Activated CD8-positive, alpha-beta memory T cell treated with anti-CD3 and anti-CD28 coated beads, Interleukin-2, amount 50 U/mL, for 1 hour (primary cell): ENCODE measurements at regions not wholly inside any gene's neighbourhood (a gene's known extent, or its start where the extent isn't known, plus 50 kb on each side); places are given as distances from the start of the nearest gene placed in this dataset.

Source experiments
- DNase-seq: peaks from one replicate; pipeline ENCODE4 v3.0.0-alpha.2; 2020; ENCODE audit errors: extremely low read depth

DNA sequence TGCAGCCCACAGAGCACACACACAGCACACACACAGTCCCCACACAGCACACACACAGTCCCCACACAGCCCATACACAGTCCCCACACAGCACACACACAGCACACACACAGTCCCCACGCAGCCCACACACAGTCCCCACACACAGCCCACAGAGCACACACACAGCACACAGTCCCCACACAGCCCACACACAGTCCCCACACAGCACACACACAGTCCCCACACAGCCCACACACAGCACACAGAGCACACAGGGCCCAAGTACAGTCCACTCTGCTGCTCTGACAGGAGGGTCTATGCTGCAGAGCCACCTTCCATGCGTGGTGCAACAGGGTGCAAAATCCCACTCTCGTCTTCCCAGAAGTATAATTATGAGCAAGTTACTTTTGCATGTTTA lies 240.5 kb upstream of the SALL3 start:
- DNase-seq = no peak

DNA sequence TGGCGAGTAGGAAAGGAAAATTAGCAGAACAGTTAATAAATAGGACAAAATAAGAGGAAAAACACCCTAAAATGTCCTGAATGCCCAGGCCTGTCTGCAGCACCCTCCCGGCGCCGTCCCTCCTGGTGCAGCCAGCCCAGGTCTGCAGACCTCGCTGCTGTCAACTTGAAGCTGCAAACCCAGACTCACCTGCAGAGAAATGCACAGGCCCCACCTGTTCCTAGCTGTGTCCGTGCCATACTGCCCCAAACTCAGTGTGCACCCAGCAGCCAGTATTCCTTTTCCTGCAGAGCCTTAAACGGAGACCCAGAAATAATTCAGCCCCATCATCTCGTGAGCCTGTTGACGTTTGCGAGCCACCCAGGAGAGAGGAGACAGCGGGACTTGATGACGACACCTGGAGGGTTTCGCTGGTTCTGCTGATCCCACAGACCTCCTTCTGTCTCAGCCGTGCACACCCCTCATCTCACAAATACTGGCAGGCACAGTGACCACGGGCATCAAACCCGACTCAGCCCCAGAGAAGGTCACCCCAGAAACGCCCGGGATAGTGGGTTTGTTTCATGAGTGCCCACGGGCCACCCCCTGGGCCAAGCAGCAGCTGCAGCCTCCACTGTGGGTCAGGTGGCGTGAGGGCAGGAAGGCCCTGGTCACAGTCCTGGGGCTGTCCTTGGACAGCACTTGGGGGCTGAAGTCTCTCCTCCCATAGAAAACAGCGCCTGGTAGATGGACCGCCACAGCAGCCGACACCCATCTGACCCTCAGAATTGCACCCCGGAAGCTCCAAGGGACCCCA lies 239.5 kb upstream of the SALL3 start:
- DNase-seq = no peak

DNA sequence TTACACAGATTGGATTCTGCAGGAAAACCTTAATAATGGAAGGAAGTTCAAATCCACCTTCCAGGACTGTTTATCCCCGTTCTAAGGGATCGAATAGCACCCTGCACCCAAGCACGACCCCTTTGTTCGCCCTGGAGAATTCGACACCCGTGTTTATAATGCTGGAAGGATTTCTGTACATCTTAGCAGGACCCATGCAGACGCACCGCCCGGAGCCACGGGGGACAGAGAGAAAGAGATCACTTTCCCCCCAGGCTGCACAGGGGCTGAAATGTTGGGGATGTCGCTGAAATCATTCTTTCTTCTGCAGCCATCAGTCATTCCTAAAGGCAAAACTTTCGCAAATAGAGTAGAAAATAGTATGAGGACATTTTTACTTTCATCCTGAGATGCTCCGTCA lies 238.7 kb upstream of the SALL3 start:
- DNase-seq = no peak

DNA sequence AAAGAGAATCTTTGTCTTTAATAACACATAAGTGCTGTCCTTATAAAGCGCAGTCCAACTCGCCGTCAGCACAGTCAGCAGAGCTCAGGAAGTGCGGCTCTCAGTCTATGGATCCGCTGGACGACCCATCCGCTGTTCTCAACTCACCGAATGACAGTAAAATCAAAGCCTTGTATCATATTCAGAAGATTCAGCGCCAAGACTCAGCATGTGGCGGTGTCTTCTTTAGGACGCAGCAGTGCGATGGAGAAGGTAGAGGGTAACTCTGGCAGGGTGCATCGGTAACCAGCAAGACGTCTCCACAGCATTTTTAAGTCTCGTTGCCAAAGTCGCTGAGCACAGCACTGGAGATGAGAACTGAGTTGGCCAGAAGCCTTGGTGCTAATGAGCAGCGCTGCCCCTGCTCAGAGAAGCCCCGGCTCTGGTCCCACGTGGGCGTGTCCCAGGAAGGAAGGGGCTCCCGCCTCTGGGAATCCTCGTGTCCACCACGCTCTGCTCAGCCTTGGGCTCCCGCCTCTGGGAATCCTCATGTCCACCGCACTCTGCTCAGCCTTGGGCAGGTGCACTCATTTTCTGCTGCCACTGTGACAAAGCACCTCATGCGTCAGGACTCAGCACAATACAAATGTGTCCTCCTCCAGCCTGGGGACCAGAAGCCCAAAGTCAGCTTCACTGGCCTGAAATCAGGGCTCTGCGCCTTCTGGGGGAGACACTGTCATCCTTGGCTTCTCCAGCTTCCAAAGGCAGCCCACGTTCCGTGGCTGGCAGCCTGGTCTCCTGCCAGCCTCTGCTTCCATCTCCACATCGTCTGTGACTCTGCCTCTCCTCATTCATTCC lies 238.0 kb upstream of the SALL3 start:
- no peak for DNase-seq

DNA sequence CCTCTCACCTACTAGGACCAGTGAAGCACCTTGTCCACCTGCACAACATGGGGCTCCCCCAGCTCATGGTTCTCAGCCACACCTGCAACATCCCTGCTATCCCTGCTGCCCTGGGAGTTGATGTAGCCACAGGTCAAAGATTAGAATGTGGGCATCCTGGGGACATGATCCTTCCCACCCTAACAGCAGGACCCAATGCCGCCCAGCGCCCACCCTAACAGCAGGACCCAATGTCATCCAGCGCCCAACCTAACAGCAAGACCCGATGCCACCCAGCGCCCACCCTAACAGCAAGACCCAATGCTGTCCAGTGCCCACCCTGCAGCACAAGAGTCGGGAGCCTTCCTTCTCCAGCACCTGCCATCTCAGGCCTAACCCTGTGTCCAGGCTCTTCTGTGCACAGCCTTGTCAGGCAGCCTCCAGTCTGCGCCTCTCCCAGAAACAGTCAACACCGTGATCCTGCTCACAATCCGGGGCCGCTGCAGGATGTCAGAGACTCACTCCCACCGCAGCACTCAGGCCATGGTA lies 237.3 kb upstream of the SALL3 start:
- DNase-seq = no peak

DNA sequence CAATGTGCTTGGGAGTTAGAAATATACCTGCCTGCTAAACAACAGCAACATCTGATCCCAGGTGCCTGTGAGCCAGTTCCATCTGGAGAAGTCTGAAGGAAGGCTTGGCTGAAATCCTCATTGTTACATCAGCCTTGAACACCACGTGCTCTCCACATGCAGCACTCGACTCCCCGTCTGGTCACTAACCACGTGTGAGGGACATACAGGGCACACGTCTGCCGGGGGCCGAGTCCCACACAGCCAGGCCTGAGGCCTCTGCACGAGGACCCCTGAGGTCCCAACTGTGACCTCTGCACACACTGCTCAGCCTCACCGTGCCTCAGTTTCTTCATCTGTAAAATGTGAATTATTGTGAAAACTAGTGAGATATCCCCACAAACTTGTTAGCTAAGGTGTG lies 236.5 kb upstream of the SALL3 start:
- DNase-seq = no peak

DNA sequence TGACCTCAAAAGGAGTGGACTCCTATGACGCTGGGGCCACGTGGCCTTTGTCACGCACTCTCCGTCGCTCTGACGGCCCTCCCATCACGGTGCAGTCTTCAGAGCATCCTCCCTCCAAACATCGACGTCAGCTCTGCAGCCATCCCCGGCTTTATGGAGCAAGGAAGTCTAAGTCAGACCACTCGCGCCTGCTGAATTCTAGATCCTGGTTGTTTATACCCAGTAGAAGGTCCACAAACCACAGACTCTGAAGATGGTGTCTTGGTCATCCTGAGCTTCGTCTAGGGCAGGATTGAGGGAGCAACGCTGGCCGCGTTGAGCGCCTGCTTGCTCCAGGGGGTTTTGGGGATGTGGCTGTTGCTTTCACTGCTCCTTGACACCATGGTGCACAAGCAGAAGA lies 228.0 kb upstream of the SALL3 start:
- no peak for DNase-seq

DNA sequence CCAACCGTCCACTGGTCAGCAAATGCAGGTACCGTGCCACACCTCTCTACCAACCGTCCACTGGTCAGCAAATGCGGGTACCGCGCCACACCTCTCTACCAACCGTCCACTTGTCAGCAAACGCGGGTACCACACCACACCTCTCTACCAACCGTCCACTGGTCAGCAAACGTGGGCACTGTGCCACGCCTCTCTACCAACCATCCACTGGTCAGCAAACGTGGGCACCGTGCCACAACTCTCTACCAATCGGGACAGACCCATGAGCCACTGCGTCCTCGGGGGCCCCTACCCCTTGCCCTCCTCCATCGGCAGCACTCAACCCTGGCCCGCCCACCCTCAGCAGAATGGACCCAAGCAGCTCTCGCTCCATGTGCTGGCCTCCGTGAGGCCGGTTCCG lies 226.4 kb upstream of the SALL3 start:
- DNase-seq = no peak

DNA sequence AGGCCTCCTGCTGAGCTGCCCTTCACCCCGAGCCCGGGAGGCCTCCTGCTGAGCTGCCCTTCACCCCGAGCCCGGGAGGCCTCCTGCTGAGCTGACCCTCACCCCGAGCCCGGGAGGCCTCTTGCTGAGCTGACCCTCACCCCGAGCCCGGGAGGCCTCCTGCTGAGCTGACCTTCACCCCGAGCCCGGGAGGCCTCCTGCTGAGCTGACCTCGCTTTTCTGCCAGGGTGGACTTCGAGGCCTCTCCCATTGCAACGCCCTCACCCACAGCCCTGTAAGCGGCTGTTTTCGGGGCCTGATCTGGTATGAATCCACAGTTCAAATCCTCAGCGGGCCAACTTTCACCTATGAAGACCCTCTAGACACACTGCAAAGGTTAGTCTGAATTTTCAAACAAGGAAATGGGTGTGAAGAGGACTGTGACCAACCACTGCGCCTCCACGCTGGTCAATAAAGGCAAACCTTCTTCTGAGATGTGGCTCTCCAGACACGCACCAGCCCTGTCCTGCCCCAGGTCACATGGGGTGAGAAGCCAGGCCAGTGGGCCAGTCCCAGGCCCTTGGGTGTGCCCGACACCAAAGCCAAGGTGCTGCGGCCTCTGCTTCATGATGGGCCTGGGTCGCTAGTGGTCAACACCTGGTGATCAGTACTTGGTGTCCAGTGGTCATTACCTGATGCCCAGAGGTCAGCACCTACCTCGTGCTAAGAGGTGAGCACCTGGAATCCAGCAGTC lies 225.1 kb upstream of the SALL3 start:
- no peak for DNase-seq

DNA sequence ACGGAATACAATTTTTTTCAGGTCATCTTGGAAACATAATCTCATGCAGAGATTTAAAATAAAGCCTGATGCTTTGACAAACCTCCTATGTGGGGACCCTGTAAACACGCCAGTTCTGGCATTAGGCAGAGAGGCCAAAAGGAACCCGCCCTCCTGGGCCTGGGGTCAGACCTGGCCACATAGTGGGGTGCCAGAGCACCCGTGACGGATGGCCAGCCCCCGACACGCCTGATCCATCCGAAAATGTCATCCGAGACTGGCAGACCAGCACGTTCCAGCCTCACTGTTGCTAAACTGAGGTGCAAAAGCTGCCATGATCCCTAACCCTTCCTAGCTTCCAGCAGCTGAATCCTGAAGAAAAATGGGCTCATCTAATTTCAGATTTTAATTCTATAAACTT lies 222.6 kb upstream of the SALL3 start:
- no peak for DNase-seq

DNA sequence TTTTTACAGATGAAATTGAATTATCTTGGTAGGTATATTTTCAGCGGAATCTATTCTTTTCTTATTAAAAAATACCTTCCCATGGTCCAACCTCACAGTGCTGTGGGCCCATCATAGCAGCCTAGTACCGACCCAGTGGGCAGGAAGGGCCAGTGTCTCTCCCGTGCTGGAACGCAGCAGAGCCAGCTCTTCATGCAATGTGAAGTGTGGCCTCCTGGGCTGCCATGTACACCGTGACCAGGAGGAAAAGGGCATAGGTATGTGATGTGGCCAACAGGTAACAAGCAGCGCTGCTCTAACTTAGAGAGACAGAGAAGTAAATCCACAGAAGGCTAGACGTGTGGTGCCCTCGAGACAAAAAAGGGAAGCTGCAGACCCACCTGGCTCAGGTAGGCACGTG lies 221.1 kb upstream of the SALL3 start:
- DNase-seq = no peak

DNA sequence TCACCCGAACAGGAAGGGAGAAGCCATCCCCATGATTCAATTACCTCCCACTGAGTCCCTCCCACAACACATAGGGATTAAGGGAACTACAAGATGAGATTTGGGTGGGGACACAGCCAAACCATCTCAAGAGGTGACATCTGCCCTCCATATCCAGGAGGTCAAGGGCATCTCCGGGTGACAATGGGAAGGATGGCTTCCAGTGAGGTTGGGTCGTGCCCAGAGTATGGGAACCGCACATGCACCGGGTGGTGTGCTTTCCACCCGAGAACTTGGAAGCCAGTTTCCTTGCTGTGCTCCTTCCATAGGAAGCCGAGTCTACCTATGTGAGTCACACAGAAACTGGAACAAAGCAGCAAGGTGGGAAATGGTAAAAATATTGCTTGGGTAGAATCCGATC lies 216.9 kb upstream of the SALL3 start:
- no peak for DNase-seq

DNA sequence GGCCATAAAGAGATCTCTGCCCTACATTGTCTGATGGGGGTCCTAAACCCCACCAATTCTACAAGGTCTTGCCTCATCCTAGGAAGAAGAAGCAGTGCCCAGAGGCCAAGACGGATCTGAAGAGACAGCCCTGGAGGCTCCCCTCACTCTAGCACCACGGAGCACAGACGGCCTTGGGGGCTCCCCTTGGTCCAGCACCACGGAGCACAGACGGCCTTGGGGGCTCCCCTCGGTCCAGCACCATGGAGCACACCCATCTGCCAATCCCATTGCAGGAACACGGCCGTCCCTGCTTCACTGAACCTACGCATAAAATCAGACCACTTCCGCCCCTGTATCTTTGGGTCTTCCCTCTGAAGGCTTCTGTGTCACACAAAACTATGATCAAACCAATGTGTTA lies 215.1 kb upstream of the SALL3 start:
- no peak for DNase-seq

DNA sequence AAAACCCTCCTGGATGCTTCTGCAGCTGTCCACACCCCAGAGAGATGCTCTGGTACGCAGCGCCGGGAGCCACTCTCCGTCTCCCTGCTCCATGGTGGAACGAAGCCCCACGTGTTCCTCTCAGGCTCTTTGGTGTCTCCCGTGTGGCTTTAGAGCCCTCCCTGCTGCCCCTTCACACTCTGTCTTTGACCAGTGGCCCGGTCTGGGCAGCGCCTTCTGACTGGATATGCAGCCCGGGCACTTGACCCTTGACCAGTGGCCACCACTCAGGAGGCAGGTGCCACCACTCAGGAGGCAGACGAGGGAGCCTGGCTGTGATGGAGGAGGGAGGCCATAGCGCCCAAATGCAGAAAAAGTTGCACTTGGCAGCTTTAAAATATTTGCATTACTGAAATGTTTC lies 214.5 kb upstream of the SALL3 start:
- no peak for DNase-seq

DNA sequence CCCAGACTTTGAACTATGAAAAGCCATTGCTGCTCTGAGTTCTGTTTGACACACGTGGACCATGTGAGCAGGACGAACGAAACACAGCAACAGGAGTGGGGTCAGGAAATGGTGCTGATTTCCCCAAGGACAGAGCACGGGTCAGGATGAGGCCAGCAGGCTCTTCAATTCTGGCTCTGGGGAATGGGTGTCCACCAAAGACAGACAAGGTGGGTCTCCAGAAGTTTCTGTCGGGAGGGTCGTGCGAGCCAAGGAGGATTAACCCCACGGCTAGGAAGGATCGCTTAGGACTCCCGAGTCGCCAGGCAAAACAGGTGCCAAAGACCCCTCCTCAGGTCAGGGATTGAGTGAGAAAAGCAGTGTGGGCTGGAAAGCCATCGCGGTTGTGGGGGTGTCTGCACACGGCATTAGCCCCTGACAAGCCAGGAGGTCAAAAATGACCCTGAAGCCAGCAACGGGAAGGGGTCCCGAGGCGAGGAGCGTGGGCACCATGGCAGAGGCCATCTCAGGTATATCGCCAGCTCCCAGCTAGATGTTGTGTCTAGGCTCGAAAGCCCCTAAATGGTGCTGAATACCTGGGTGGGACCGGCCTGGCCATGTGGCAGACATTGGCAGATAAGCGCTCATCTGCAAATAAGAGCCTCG lies 213.9 kb upstream of the SALL3 start:
- DNase-seq = no peak

DNA sequence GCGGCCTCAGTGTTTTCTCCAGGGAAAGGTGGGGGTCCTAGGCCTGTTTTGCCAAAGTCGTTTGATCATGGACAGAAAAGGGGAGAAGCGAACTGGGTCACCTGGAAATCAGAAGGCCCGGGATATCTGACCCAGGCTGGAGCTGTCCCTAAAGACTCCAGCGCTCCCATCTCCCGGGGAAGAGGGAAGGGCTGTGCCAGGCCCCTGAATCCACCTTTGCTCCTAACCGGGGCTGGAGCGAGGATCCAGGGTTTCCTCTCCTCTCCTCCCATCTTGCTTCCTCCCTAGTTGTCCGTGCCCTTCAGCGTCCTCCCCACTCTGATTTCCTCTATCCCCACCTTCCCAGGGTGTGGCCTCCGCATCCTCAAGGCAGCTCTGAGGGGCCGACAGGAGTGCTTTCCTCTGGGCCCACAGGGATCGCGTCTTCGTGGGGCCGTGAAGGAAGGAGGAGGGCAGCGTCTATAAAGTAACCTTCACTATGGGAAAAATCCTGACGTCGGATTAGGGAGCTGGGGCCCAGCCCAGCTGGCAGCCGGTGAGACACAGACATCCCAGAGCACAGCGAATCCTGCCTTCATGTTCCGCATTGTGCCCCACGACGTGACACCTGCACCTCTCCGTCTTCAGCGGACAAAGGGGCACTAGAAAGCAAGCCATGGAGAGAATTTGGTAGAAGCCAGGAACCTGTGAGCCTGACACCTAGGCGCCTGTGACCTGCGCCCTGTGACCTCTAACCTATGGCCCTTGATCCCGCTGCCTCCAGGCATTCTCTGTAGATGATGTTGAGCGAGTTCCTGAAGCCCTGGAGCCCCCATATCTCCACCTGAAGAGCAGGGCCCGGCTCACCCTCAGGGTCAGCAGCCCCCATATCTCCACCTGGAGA lies 212.7 kb upstream of the SALL3 start:
- no peak for DNase-seq

DNA sequence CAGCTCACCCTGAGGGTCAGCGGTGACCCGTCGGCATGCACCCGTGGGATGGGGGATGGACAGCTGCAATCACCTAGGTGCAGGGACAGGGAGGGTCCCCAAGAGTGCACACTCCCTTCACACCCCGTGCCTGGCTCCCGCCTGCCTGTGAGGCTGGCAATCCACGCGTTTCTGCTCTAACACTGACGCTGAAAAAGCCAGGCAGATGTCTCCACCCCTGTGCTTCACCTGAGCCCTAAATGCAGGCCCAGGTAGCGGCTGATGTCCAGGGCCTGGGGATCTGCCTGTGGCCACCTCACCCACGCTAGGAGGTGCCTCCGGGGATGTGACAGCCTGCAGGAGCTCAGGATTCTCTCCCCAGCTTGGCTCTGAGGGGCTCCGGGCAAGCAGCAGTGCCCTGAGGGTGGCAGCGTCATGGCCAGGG lies 212.0 kb upstream of the SALL3 start:
- no peak for DNase-seq

DNA sequence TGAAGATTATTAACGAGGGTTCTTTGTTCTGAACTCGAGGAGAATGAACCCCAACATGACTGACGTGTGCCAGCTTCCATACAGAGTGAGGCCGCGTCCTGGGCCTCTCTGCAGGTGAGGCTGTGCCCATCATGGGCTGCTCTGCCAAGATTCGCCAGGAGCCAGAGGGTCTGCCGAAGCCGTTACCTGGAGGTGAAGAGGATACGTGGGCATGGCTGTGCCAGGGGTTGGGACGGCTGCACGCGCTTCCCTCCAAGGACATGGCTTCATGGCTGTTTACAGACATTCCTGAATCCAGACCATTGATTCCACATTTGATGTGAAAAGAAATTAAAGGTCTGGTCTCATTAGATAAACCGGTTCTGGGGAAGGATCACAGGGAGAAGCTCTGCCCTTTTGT lies 211.4 kb upstream of the SALL3 start:
- DNase-seq = no peak

DNA sequence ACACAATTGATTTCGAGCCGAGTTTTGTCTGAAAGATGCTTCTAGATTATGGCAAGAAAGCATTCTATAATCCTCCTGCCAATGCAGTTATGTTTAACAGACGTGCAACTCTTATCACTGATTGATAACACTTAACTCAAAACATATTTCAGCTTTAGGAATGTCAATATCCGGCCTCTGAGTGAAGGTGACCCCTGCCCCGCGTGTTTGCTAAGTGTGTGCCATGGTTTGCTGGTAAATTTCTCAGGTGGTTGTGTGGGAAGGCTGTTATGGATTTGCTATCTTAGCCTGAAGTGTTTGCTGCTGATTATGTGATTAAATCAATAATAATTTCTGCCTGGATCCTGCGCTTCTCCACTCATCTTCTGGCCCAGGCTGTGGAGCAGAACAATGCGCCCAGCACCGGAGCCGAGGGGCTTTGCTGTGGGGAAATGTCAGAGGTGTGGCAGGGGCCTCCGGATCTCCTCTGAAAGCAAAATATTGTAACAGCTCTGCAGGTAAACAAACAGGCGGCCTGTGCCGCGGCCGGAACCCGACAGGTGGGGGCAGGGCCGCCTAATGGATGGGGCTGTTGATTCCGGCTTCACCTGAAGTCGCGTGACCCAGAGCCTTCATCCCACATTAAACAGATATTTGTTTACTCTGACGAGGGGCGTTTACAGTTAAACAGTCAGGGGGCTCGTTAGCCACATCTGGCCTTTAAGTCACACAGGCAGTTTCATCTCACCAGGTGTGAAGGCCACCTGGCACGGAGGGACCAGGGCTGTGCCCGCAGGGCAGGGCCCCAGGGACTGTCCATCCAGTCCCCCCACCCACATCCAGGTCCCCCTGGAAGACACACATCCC lies 210.7 kb upstream of the SALL3 start:
- no peak for DNase-seq
